ENCODE measurements at regions not wholly inside any gene's neighbourhood (a gene's known extent, or its start where the extent isn't known, plus 50 kb on each side); places are given as distances from the start of the nearest gene placed in this dataset.

DNA sequence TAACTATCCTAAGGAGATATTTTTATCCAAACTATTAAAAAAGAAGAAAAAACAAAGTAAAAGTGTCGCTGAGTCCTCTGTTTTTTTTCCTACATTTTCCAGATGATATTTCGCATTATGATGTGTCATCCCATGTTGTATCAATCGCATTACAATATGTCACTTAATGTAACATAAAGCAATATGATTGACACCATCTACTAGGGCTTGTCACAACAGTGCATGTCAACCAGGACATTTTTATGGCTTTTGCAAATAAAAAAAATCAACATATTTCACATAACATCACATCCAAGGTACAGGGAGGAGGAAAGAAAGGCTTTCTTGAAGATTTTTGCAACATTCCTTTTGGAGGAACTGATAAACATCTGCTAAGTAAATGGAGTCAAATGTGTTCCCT lies 308.9 kb downstream of the ETAA1 start:
- Histone ChIP-seq H3K36me3 (ENCODE audit: insufficient read depth, low read length) (no peaks in the 10 kb centered on the region), H3K27ac (ENCODE audit: low read depth, low read length, poor library complexity, severe bottlenecking) (no peak overlapping the region), H3K4me1 (ENCODE audit: insufficient read depth, low read length, severe bottlenecking) (no peaks in the 10 kb centered on the region), H3K4me2 (ENCODE audit: low read length) (no peak overlapping the region), H3K9me2 (ENCODE audit: low read depth, low read length) (no peaks in the 10 kb centered on the region), H2AFZ (ENCODE audit: low read length) (no peak overlapping the region), H4K20me1 (ENCODE audit: insufficient read depth, low read length) (no peaks in the 10 kb centered on the region), H3F3A (ENCODE audit: insufficient read depth, low read length) (no peaks in the 10 kb centered on the region), H3K4me3 (ENCODE audit: low read depth, low read length, poor library complexity, severe bottlenecking) (no peak overlapping the region), H3K27me3 (ENCODE audit: insufficient read depth, low read length) (no peaks in the 10 kb centered on the region; the same call in 1 of the 2 replicates), H3K9ac (ENCODE audit: low read length) (no peak overlapping the region), H3K79me2 (ENCODE audit: insufficient read depth, low read length) (no peaks in the 10 kb centered on the region), H3K9me3 (ENCODE audit: low read length) (no peaks in the 10 kb centered on the region)
- no peak for TF ChIP-seq EZH2 (IDR thresholded peaks at IDR 0.05; ENCODE audit: borderline replicate concordance, low read length)
- TF ChIP-seq, protein P1, sequence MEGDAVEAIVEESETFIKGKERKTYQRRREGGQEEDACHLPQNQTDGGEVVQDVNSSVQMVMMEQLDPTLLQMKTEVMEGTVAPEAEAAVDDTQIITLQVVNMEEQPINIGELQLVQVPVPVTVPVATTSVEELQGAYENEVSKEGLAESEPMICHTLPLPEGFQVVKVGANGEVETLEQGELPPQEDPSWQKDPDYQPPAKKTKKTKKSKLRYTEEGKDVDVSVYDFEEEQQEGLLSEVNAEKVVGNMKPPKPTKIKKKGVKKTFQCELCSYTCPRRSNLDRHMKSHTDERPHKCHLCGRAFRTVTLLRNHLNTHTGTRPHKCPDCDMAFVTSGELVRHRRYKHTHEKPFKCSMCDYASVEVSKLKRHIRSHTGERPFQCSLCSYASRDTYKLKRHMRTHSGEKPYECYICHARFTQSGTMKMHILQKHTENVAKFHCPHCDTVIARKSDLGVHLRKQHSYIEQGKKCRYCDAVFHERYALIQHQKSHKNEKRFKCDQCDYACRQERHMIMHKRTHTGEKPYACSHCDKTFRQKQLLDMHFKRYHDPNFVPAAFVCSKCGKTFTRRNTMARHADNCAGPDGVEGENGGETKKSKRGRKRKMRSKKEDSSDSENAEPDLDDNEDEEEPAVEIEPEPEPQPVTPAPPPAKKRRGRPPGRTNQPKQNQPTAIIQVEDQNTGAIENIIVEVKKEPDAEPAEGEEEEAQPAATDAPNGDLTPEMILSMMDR (IDR thresholded peaks at IDR 0.05; ENCODE audit: low read length) = no peak

DNA sequence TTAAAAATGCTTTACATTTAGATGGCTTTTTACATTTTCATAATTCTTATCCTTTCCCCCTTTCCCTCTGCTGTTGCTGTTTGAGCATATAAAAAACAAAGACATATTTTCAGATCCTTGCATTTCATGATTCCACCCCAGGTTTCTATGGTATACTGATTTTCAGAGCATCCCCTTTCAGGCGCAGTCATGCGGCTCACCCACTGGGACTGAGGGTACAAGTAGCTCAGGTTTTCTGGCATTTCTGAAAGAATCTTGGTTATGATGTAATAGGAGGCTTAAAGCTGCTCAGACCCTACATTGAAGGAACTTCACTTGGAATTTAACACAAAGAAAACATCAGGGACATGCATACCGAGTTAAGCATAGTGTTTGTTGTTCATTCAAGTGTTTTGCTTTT lies 310.8 kb downstream of the ETAA1 start:
- H3K27ac ChIP-seq (ENCODE audit: low read depth, low read length, poor library complexity, severe bottlenecking) = no peak overlapping the region
- no peak overlapping the region for H3K4me2 ChIP-seq (ENCODE audit: low read length)
- no peak overlapping the region for H2AFZ ChIP-seq (ENCODE audit: low read length)
- no peak overlapping the region for H3K9ac ChIP-seq (ENCODE audit: low read length)
- H3K4me1 ChIP-seq (ENCODE audit: insufficient read depth, low read length, severe bottlenecking) = no peaks in the 10 kb centered on the region
- no peaks in the 10 kb centered on the region for H4K20me1 ChIP-seq (ENCODE audit: insufficient read depth, low read length)
- H3K36me3 ChIP-seq (ENCODE audit: insufficient read depth, low read length) = no peaks in the 10 kb centered on the region
- H3F3A ChIP-seq (ENCODE audit: insufficient read depth, low read length) = no peaks in the 10 kb centered on the region
- TF ChIP-seq, protein P1 (IDR thresholded peaks at IDR 0.05; ENCODE audit: low read length) = no peak
- TF ChIP-seq EZH2 (IDR thresholded peaks at IDR 0.05; ENCODE audit: borderline replicate concordance, low read length) = no peak
- no peaks in the 10 kb centered on the region for H3K79me2 ChIP-seq (ENCODE audit: insufficient read depth, low read length)
- H3K9me2 ChIP-seq (ENCODE audit: low read depth, low read length) = no peaks in the 10 kb centered on the region
- H3K9me3 ChIP-seq (ENCODE audit: low read length) = no peaks in the 10 kb centered on the region
- H3K4me3 ChIP-seq (ENCODE audit: low read depth, low read length, poor library complexity, severe bottlenecking) = no peak overlapping the region
- H3K27me3 ChIP-seq (ENCODE audit: insufficient read depth, low read length) = no peaks in the 10 kb centered on the region; the same call in 1 of the 2 replicates

DNA sequence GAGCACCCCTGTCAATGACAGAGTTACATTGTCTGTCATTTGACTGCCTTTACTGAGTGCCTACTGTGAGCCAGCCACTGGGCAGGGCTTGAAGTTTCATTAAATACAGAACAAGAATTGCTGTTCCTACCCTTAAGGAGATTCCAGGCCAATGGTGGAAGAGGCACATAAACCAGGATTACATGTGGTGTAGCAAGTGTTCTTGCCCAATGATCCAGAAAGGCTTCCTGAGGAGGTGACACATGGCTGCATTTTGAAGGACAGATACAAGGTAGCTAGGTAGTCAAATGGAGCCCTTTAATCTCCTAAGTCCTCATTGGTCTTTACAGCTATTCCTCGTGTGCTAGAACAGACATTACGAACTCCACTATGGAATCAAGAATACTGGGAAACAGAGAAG lies 312.7 kb downstream of the ETAA1 start:
- TF ChIP-seq EZH2 (IDR thresholded peaks at IDR 0.05; ENCODE audit: borderline replicate concordance, low read length) = no peak
- Histone ChIP-seq H3K4me3 (ENCODE audit: low read depth, low read length, poor library complexity, severe bottlenecking) (no peak overlapping the region), H3K9me3 (ENCODE audit: low read length) (no peaks in the 10 kb centered on the region), H3K4me2 (ENCODE audit: low read length) (no peak overlapping the region), H3K9ac (ENCODE audit: low read length) (no peak overlapping the region), H3K27ac (ENCODE audit: low read depth, low read length, poor library complexity, severe bottlenecking) (no peak overlapping the region), H4K20me1 (ENCODE audit: insufficient read depth, low read length) (no peaks in the 10 kb centered on the region), H3K27me3 (ENCODE audit: insufficient read depth, low read length) (no peaks in the 10 kb centered on the region; the same call in 1 of the 2 replicates), H3K79me2 (ENCODE audit: insufficient read depth, low read length) (no peaks in the 10 kb centered on the region), H3K36me3 (ENCODE audit: insufficient read depth, low read length) (no peaks in the 10 kb centered on the region), H3K9me2 (ENCODE audit: low read depth, low read length) (no peaks in the 10 kb centered on the region), H2AFZ (ENCODE audit: low read length) (no peak overlapping the region), H3F3A (ENCODE audit: insufficient read depth, low read length) (no peaks in the 10 kb centered on the region), H3K4me1 (ENCODE audit: insufficient read depth, low read length, severe bottlenecking) (no peaks in the 10 kb centered on the region)

DNA sequence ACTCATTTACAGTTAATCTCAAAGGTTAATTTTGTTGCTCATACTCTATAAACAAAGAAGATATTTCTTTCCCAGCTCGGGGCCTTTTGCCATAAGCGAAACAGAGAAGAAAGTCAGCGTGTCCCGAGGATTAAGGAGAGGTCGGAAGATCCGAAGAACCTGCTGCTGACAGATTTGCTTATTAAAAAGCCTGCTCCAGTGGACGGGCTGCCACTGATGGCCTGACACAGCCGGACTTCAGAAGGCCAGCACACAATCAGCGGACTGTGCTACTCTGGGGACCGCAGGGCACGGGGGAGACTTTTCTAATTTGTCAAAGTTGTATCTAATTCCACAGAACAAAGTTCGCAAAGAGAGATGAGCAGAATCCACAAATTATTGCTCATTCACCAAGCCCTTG lies 315.4 kb downstream of the ETAA1 start:
- no peaks in the 10 kb centered on the region for H4K20me1 ChIP-seq (ENCODE audit: insufficient read depth, low read length)
- H3K9me3 ChIP-seq (ENCODE audit: low read length) = no peaks in the 10 kb centered on the region
- H3K79me2 ChIP-seq (ENCODE audit: insufficient read depth, low read length) = no peaks in the 10 kb centered on the region
- H3K27me3 ChIP-seq (ENCODE audit: insufficient read depth, low read length) = no peaks in the 10 kb centered on the region; the same call in 1 of the 2 replicates
- H2AFZ ChIP-seq (ENCODE audit: low read length) = no peak overlapping the region
- no peaks in the 10 kb centered on the region for H3K36me3 ChIP-seq (ENCODE audit: insufficient read depth, low read length)
- no peak for TF ChIP-seq EZH2 (IDR thresholded peaks at IDR 0.05; ENCODE audit: borderline replicate concordance, low read length)
- TF ChIP-seq, protein P1 (IDR thresholded peaks at IDR 0.05; ENCODE audit: low read length) = no peak
- H3K9me2 ChIP-seq (ENCODE audit: low read depth, low read length) = no peaks in the 10 kb centered on the region
- H3K9ac ChIP-seq (ENCODE audit: low read length) = no peak overlapping the region
- no peaks in the 10 kb centered on the region for H3F3A ChIP-seq (ENCODE audit: insufficient read depth, low read length)
- no peak overlapping the region for H3K4me3 ChIP-seq (ENCODE audit: low read depth, low read length, poor library complexity, severe bottlenecking)
- H3K4me2 ChIP-seq (ENCODE audit: low read length) = no peak overlapping the region
- H3K4me1 ChIP-seq (ENCODE audit: insufficient read depth, low read length, severe bottlenecking) = no peaks in the 10 kb centered on the region
- no peak overlapping the region for H3K27ac ChIP-seq (ENCODE audit: low read depth, low read length, poor library complexity, severe bottlenecking)

Measured in OCI-LY1 (cell line).